Kidney capillary endothelial cell (primary cell): ENCODE measurements at regions not wholly inside any gene's neighbourhood (a gene's known extent, or its start where the extent isn't known, plus 50 kb on each side); places are given as distances from the start of the nearest gene placed in this dataset.
"Not testable (repeated sequence)": the region's sequence is repeated elsewhere in the genome, so short reads cannot be mapped to it uniquely, and the experiment has no call there.

ENCODE experiments used
- DNase-seq: peaks from one replicate; pipeline ENCODE4 v3.0.0-alpha.2; 2018; ENCODE audit warnings: low spot score

DNA sequence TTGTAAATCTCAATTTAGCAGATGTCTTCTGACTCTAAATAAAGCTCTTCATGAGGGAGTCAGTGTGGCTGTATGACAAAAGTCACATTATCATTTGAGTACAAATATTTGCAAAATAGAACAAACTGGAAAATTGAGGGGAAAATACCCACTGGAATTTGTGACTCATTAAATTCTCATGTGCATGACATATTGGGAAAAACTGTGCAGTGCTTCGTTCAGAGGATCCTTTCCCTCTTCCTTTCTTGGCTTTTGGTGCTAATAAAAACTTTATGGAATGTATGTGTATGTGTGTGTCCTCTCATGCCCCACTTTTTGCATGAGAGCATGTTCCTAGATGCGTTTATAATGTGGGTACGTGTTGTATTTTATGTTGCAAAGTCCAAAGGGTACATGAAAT is 267.8 kb downstream of the KTN1 start:
- DNase-seq, result no peak

DNA sequence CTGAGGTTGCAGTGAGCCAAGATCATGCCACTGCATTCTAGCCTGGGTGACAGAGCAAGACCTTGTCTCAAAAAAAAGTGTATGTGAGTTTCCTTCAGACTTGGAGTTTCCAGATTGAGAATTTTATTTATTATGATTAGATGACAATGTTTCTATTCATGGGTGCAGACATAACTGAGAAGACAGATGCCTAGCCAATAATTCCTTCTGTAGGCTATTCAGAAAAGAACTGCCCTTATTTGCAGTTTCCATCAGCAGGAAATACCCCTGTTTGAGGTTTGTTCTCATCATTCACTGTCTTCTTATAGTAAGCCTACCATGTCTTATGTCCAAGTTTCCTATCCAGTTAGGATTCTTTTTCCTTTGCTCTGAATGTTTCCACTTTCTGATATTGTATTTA is 269.0 kb downstream of the KTN1 start:
- DNase-seq, result no peak

DNA sequence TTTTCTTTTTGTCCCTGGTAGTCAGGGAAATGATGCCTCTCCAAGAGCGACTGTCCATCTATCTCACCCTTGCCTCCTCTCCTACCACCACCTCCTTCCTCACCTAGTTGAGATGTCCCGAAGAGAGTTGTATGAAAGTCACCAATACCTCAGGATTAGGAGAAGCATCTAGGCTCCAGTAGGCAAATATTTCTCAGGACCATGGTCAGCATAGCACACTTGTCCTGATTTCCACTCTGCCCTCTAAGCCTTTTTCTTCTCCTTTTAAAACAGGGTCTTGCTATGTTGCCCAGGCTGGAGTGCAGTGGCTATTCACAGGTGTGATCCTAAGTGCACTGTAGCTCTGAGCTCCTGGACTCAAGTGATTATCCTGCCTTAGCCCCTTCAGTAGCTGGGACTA is 268.4 kb upstream of the PELI2 start:
- DNase-seq, result no peak

DNA sequence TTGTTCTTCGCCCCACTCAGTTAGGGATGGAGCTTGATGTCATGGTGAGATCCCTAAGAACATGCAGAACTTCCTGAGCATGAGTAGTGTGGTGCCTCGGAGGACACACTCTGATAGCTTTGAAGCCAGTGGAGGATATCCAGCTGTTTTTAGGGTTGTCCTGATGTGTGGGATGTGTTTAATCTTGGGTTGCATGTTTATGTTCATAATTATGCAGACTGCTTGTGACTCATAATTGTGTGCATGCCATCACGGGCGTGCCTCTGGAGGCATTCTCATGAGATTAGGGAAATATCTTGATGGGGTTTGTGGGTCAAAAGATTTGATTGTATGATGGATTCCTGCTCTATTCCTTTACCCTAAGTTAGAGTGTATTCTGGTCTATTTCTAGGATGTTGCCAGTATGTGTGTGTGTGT is 267.4 kb upstream of the PELI2 start:
- DNase-seq, result no peak

DNA sequence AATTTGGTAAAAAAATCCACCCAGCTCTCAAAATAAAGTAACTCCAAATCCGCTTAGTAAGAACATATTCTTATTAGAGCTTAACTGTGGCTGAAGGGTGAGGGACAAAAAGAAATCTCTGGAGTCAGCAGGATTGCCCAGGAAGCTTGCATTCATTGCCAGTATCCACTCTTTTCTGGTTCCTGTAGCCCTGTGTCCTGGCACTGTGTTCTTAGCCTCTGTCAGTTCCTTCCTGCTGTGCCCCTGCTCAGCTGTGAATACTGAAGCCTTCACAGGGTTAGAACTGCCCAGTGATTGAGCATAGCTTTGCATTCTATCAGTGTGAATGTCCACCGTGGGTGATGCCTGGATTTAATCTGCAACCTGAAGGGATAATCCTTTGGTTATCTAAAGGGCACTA is 266.9 kb upstream of the PELI2 start:
- no peak for DNase-seq

DNA sequence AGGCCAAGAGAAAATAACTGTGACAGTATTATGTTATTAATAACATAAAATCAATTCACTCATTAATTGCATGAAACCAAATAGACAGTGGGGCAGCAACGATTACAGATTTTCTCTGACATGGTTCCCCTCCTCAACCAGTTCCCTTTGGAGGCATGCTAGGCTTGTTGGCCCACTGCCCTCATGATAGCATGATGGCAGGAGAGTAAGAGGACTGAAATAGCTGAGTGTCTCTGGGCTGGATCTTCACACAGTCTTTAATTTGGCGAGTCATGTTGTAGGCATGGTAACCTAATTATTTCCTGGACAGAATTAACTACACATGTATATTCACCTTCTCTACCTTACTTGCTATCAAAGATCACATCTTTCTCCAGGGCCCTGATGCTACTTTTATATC is 266.2 kb upstream of the PELI2 start:
- no peak for DNase-seq

DNA sequence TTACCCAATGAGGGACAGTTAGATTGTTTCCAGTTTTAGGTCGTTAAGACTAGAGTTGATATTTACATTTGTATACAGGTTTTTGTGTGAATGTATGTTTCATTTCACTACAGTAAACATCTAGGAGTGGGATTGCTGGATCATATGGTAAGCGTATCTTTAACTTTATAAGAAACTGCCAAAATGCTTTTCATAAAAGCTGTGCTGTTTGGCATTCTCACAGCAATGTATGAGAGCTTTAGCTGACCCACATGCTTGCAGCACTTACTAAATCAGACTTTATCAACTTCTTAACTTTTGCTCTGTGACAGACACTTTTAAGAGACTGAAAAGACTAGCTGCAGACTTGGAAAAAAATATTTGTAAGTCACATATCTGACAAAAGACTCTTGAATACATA is 262.5 kb upstream of the PELI2 start:
- DNase-seq, result no peak

DNA sequence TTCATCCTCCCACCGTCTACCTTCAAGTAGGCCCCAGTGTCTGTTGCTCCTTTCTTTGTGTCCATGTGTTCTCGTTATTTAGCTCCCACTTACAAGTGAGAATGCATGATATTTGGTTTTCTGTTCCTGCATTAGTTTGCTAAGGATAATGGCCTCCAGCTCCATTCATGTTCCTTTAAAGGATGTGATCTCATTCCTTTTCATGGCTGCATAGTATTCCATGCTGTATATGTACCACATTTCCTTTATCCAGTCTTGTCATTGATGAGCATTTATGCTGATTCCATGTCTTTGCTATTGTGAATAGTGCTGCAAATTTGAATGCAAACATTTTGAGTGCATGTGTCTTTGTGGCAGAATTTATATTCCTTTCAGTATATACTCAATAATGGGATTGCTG is 259.6 kb upstream of the PELI2 start:
- DNase-seq, result no peak

DNA sequence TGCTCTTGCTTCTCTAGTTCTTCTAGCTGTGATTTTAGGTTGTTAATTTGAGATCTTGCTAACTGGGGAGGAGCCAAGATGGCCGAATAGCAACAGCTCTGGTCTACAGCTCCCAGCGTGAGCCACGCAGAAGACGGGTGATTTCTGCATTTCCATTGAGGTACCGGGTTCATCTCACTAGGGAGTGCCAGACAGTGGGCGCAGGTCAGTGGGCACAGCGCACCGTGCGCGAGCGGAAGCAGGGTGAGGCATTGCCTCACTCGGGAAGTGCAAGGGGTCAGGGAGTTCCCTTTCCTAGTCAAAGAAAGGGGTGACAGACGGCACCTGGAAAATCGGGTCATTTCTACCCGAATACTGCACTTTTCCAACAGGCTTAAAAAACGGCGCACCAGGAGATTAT is 256.6 kb upstream of the PELI2 start:
- not testable (repeated sequence) for DNase-seq

DNA sequence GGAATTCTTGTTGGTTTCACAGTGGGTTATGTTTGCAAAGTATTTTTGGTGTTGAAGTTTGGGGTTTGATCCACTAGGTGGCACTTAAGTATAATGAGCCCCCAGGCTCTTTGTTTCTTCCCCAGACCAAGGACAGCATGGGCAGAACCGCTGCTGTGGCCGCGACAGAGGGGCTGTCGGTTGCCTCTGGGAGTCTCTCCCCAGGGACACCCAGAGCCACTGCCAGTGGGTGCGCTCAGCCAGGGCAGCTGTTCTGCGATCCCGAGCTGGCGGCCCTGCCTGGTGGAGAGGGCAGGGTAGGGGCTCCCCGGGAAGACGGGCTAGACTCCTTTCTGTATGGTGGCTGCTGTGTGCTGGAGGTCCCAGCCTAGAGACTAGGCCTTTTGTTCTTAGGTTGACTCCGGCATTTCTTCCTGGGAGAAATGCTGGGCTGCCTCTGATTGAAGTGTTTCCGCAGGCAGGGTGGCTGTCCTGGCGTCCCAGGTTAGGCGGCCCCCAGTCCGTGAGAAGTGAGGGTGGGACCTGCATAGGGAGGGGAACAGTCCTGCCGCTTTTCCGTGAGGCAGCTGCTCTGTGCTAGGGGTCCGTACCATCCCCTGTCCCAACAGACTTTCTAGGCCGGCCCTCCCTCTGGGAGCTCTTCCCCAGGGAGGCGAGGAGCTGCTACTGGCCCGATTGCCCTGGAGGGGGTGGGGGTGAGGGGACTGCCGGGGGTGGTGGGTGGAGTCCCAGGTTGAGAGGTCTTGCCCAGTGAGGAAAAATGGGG is 253.1 kb upstream of the PELI2 start:
- no peak for DNase-seq

DNA sequence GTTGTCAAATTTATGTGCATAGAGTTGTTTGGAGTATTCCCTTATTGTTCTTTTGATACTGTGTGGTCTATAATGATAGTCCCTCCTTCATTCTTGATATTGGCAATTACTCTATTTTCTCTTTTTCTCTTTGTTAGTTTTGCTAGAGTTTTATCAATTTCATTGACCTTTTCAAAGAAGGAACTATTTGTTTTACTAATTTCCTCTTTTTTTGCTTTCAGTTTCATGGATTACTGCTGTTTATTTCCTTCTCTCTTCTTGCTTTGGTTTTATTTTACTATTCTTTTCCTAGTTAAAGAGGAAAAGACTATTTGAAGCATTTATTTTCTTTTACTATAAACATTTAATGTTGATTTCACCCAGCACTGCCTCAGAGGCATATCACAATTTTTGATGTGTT is 250.9 kb upstream of the PELI2 start:
- no peak for DNase-seq

DNA sequence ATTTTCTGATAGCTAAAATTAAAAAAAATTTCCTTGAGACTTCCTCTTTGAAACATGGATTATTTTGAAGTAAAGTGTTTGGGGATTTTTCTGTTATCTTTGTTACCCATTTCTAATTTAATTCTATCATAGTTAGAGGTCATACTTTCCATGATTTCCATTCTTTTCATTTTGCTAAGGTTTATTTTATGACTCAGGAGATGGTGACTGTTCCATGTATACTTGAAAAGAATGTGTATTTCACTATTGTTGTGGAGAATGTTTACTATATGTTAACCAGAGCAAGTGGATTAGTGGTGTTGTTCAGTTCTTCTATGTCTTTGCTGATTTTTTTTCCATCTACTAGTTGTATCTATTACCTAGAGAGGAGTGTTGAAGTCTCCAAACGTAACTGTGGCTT is 250.5 kb upstream of the PELI2 start:
- DNase-seq, result no peak

DNA sequence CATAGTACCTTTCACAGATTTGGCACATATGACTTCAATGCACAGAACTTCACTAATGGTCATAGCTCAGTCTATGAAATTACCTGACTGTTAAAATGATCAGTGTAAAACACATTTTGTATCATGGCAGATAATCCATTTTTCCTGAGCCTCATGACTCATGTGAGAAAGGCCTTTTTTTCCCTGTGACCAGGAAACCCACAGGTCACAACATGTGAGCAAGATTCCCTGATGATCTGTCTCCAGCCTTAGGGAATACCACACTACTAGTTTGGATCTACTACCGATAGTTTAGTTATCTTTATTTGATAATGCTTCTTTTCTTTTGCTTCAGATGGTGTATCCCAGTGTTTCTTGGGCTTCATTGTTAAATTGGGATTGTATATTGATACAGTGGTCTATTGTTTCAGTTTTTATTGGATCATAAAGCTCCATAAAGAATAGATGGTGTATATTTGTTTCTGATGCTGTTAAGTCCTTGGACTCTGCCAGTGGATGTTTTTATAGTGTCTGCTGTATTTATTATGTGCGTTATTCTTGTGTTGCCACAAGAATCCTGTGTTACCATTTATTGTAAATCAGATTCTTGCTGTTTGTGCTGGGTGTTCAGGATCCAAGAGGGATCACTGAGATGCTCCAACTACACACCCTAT is 248.7 kb upstream of the PELI2 start:
- DNase-seq, result no peak

DNA sequence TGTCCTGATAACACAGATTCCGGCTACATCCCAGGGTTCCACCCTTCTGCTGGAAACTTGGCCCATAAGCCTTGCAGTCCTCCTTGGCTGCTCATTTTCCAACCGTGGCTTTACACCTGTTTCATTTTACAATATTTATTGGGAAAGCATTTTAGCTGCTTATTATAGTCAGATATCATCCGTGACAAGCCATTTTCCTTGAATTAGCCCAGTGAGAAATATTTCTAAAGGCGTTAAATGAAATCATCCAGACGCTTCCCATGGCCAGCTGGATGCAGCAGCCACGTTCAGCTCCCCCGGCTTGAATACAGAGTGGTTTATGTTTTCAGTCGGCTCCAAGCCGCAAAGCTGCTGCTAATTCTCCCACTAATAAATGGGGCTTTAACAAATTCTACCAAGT is 245.0 kb upstream of the PELI2 start:
- DNase-seq, result no peak

DNA sequence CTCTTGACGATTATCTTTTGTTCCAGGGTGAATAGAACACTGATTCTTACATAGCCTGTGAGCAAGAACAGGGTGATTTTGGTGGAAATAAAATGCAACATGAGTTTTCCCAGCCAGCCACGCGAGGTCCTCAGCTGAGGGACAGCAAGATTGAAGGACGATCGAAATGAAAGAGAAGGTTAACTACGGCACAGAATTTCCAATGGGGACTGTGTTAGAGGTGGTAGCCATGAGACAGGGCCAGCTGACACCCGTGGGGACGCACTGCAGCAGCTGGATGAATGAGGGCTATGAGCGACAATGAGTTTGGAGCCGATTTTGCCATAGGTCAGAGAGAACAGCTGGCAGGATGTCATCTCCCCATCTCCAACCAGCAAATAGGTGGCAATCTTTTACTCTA is 243.4 kb upstream of the PELI2 start:
- DNase-seq, result no peak

DNA sequence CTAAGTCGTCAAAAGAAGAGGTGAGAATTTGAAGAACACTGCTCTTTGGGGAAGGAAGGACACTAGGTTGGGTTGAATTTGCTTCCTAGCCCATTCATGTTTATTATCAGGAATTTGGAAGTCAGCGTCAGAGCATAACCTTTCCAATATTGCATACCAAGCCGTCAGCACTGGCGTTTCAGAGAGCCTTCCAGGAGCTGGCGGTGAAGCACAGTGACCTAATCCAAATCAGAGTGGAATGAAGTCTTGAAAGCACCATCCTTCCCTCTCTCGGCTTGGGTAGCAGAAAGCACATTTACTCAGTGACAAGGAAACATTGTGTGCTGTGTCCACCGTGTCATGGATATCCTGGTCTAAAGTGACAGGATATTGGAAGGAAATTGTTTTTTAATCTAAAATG is 240.3 kb upstream of the PELI2 start:
- no peak for DNase-seq

DNA sequence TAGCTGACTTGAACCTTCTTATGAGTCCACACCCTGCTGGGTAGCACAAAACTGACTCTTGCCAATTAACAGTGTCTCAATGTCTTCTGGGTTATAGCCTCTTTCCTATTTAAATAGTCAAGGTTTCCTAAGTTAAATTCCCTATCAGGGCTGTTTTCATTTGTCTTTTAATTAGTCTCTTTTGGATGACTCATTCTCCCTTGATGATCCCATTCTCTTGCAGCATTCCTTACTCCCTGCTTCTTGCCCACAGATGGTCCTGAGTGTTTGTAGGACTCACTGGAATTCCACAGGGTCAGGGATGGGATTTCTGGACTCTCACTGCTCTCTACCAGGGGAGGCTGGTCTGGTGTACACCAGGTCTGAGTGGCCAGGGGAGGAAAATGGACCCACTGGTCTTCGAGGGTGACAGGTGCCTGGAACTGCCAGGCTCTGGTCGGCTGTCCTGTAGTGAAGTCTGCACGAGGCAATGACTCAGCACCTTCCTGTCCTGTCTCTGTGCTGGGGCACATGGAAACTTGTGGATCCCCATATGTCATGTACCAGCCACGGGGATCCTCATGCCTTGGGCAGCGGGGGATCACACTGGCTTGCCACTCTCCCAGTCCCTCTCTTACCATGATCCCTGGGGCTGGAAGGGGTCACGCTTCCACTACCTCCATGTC is 236.5 kb upstream of the PELI2 start:
- no peak for DNase-seq

DNA sequence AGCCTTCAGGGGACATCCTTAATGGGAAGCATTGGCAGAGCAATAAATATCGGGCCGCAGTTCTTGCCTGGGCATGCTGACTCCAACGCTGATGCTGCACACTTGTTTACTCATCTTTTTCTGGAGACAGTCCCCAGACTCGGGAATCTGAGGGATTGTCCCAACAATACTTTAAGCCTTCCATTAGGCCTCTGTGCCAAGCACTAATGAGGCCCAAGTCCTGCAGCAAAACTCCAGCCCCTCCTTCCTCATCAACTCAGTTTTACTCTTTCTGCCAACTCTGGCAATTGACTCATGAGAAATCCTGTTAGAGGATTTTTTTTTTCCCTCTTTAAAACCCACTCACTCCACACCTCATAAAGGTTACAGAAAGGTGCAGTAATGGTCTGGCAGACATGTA is 233.4 kb upstream of the PELI2 start:
- no peak for DNase-seq

DNA sequence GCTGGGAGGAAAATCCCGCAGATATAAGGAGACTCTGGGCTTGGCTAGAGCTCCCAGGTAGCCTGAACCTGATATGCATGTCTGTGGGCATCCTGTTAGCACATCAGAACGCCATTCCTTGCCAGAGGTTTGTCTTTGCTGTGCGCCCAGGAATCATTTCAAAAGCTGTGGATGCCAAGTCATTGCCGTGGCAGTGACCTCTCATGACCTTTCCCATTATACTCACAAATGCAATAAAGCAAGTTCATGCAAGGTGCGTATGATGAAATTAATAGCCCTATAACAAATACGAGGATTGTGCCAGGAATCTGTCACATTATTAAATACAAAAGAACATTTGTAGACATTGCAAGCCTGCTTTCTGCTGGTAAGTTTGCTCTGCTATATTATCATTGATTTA is 229.1 kb upstream of the PELI2 start:
- no peak for DNase-seq

DNA sequence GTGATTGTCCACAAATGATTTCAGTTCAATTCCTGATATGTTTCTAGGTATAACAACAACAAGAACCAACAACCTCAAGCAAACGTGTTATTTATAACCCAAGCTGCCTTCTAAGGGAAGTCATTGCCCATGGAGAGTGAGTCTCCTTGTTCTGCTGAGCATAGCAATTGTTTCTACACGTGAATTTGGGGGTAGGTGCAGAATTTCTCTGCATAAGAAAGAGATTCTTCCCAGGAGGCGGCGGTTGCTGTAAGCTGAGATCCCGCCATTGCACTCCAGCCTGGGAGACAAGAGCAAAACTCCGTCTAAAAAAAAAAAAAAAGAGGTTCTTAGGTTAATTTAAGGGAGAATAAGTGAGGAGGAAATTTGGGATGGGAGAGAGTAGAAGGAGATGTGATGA is 226.5 kb upstream of the PELI2 start:
- DNase-seq, result no peak

DNA sequence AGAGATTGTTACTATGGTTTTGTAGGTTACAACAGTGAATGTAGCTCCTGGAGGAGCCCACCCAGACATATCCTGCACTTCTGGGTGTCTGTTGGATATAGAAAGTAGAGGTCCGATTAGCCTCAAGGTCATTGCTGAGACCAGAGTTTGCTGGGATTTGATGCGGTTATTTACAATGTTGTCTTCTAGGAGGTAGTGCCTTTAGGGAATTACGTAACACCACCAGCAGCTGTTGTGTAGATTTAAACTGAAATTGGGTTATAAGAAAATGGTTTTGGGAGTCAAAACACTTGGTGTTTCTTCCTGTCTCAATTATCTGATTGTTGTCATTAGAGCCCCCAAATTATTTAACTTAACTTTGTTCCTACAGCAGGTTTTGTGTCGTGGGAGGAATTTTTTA is 225.3 kb upstream of the PELI2 start:
- no peak for DNase-seq

DNA sequence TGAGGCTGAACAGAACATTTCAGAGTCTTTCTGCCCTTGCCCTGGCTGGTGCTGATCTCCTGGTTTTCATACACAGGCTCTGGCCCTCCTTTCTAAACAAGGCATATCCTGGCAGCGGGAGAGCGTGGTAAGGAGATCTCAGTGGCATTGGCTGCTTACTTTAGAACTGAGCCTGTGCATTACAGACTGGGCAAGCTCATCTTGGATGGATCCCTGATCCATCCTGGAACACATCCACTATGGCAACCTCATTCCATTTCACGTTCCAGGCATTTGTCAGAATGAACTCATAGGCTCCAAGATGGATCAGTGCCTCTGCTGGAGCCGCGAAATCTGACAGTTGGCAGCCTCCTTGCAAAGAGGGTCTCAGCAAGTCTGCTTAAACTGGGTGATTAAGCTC is 224.5 kb upstream of the PELI2 start:
- no peak for DNase-seq

DNA sequence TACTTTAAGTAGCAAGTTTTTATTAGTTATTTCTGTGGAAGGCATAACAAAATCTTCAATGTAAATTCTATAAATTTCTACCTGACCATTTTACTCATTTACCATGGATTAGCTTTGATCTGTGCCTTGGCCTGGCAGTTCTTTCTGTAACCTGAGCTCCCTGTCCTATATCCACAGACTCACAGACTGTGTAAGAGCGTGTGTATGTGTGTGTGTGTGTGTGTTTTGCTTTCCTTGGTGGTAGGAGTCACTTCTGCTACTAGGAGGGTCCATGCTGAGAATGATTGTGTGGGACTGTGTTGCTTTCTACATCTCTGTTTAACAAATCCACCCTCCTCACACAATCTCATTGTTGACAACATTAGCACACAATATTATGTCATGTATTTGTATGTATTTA is 221.2 kb upstream of the PELI2 start:
- no peak for DNase-seq

DNA sequence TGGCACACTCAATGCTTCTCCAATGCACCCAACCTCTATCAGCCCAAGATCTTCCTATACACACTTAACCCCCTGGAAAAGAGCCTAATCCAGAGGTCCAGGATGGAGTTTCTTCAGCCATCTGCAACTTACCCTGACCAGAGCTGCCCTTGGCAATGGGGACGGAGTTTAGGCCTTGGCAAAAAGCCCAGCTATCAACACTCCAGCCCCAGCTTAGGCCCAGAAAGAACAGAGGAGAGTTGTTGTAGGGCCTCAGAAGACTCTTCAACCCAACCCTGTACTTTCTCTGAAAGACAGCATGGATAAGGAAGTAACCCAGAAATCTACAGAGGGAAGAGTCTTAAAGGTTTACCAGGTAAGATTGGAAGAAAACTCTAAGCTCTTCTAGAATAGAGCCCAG is 219.3 kb upstream of the PELI2 start:
- no peak for DNase-seq
